ENCODE measurements at regions not wholly inside any gene's neighbourhood (a gene's known extent, or its start where the extent isn't known, plus 50 kb on each side); places are given as distances from the start of the nearest gene placed in this dataset.

GRCh38 chr4:3644849-3645627, 112.8 kb upstream of the LRPAP1 start:
- H3K9me3 ChIP-seq = no peaks in the 10 kb centered on the region
- intact Hi-C loops (cut with DNase I) = no loop called here
- no peaks in the 10 kb centered on the region for H3K27me3 ChIP-seq
- TF ChIP-seq CTCF (IDR thresholded peaks at IDR 0.05) = no peak
- no peak for TF ChIP-seq POLR2A (IDR thresholded peaks at IDR 0.05)
- no peak overlapping the region for H3K4me3 ChIP-seq
- 66% methylated on average over 15 of the region's 33 CpGs for WGBS (ENCODE audit: insufficient coverage, low coverage, low lambda C conversion rate, missing lambda C conversion rate)
- H3K4me1 ChIP-seq = no peaks in the 10 kb centered on the region
- no peak for ATAC-seq
- H3K36me3 ChIP-seq = no peaks in the 10 kb centered on the region
- no peak for DNase-seq
- no peak overlapping the region for H3K27ac ChIP-seq

- DNase-seq (peak in 1 of 3 donors; percentile 30), ATAC-seq (no peak)
These were observed 111.6 kb upstream of the LRPAP1 start for GRCh38 chr4:3643518-3644433.

GRCh38 chr4:3642806-3643517, 110.7 kb upstream of the LRPAP1 start:
- WGBS (ENCODE audit: insufficient coverage, low coverage, low lambda C conversion rate, missing lambda C conversion rate) = 75% methylated on average over 6 of the region's 13 CpGs
- no peak for ATAC-seq

More at GRCh38 chr4:3643518-3644433, 111.6 kb upstream of the LRPAP1 start:
- Histone ChIP-seq H3K27ac (no peak overlapping the region), H3K36me3 (no peaks in the 10 kb centered on the region), H3K4me1 (no peaks in the 10 kb centered on the region), H3K4me3 (no peak overlapping the region), H3K27me3 (no peaks in the 10 kb centered on the region), H3K9me3 (no peaks in the 10 kb centered on the region)
- TF ChIP-seq CTCF (IDR thresholded peaks at IDR 0.05) (no peak), POLR2A (IDR thresholded peaks at IDR 0.05) (no peak)
- intact Hi-C loops (cut with DNase I) = no loop called here
- 86% methylated on average over 6 of the region's 26 CpGs for WGBS (ENCODE audit: insufficient coverage, low coverage, low lambda C conversion rate, missing lambda C conversion rate)

More at GRCh38 chr4:3642806-3643517, 110.7 kb upstream of the LRPAP1 start:
- H3K4me3 ChIP-seq = no peak overlapping the region
- no peaks in the 10 kb centered on the region for H3K27me3 ChIP-seq
- intact Hi-C loops (cut with DNase I) = no loop called here
- no peaks in the 10 kb centered on the region for H3K9me3 ChIP-seq
- no peaks in the 10 kb centered on the region for H3K36me3 ChIP-seq
- no peak overlapping the region for H3K27ac ChIP-seq
- peak in 1 of 3 donors; percentile 35 for DNase-seq
- TF ChIP-seq POLR2A (IDR thresholded peaks at IDR 0.05) (no peak), CTCF (IDR thresholded peaks at IDR 0.05) (no peak)
- no peaks in the 10 kb centered on the region for H3K4me1 ChIP-seq
